ENCODE measurements at regions not wholly inside any gene's neighbourhood (a gene's known extent, or its start where the extent isn't known, plus 50 kb on each side); places are given as distances from the start of the nearest gene placed in this dataset.

- ATAC-seq (no peak), DNase-seq (ENCODE audit: low read depth, low spot score) (no peak)
- Histone ChIP-seq H3K4me3 (ENCODE audit: low read depth in 2 of 2, low read length in 2 of 2) (no peak overlapping the region), H3K27ac (ENCODE audit: low read length) (no peak overlapping the region), H3K9me3 (ENCODE audit: control insufficient read depth, insufficient read depth, low read depth, low read length) (no peaks in the 10 kb centered on the region), H3K36me3 (ENCODE audit: control insufficient read depth, insufficient read depth, low read length) (no peaks in the 10 kb centered on the region), H3K4me1 (ENCODE audit: control insufficient read depth, insufficient read depth, low read length) (no peaks in the 10 kb centered on the region), H3K27me3 (ENCODE audit: control insufficient read depth, insufficient read depth, low read length) (no peaks in the 10 kb centered on the region)
- intact Hi-C loops (cut with micrococcal nuclease; ENCODE audit: unreplicated experiment) (no loop called here), in situ Hi-C loops (cut with HindIII; ENCODE audit: low pct_unique_long_range_greater_than_20kb, low sequenced_read_pairs) (no loop called here)
- CTCF ChIA-PET, result interaction anchor here (0.6 kb wide), 1 partner anchor 331 kb away, joined by 3 read pairs; no protein-coding TSS in a partner anchor
- POLR2A ChIA-PET, result no interaction called here
- no peak for TF ChIP-seq SIN3A (IDR thresholded peaks at IDR 0.05; ENCODE audit: borderline replicate concordance, insufficient read depth, low read depth, low read length)
- no peak for TF ChIP-seq REST (IDR thresholded peaks at IDR 0.05; ENCODE audit: insufficient read depth in 1 of 2, low read depth in 2 of 2, low read length in 1 of 2)
- TF ChIP-seq POLR2AphosphoS5 (IDR thresholded peaks at IDR 0.05; ENCODE audit: low read depth, low read length), result no peak
- TF ChIP-seq TCF7L2 (IDR thresholded peaks at IDR 0.05; ENCODE audit: low read depth, low read length), result no peak
- TF ChIP-seq, protein P1, sequence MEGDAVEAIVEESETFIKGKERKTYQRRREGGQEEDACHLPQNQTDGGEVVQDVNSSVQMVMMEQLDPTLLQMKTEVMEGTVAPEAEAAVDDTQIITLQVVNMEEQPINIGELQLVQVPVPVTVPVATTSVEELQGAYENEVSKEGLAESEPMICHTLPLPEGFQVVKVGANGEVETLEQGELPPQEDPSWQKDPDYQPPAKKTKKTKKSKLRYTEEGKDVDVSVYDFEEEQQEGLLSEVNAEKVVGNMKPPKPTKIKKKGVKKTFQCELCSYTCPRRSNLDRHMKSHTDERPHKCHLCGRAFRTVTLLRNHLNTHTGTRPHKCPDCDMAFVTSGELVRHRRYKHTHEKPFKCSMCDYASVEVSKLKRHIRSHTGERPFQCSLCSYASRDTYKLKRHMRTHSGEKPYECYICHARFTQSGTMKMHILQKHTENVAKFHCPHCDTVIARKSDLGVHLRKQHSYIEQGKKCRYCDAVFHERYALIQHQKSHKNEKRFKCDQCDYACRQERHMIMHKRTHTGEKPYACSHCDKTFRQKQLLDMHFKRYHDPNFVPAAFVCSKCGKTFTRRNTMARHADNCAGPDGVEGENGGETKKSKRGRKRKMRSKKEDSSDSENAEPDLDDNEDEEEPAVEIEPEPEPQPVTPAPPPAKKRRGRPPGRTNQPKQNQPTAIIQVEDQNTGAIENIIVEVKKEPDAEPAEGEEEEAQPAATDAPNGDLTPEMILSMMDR (IDR thresholded peaks at IDR 0.05), result no peak
- BruUV-seq (replicated peaks), result no TSS peak
Measured at GRCh38 chr22:49301398-49302149, 526.1 kb downstream of the BRD1 start.

DNA sequence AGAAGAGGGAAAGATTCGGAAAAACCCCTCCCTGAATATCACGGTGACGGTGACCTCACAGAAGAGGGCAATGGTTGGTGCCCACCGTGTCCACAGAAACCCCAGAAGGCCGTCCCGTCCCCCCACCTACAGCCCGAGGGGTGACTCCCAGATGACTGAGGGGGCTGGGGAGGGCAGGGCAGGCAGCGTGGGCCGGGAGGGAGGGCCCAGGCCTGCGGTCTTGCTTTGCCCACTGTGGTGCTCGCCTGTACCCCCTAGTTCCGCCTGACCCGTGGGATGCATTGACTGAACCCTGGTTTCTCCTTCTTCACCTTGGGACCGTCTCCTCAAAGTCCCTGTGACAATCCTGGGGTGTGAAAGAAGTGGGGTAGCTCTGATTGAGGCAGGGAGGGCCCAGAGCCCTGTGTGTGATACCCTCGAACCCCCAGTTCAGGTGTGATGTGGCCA lies 526.7 kb downstream of the BRD1 start:
- H3K4me1 ChIP-seq (ENCODE audit: control insufficient read depth, insufficient read depth, low read length), result no peaks in the 10 kb centered on the region
- no peaks in the 10 kb centered on the region for H3K27me3 ChIP-seq (ENCODE audit: control insufficient read depth, insufficient read depth, low read length)
- ChIA-PET POLR2A (no interaction called here), CTCF (no interaction called here)
- H3K4me3 ChIP-seq (ENCODE audit: low read depth in 2 of 2, low read length in 2 of 2), result no peak overlapping the region
- ATAC-seq, result no peak
- no peak overlapping the region for H3K27ac ChIP-seq (ENCODE audit: low read length)
- intact Hi-C loops (cut with micrococcal nuclease; ENCODE audit: unreplicated experiment) (no loop called here), in situ Hi-C loops (cut with HindIII; ENCODE audit: low pct_unique_long_range_greater_than_20kb, low sequenced_read_pairs) (no loop called here)
- no TSS peak for BruUV-seq (replicated peaks)
- no peaks in the 10 kb centered on the region for H3K36me3 ChIP-seq (ENCODE audit: control insufficient read depth, insufficient read depth, low read length)
- no peak for TF ChIP-seq POLR2AphosphoS5 (IDR thresholded peaks at IDR 0.05; ENCODE audit: low read depth, low read length)
- no peak for TF ChIP-seq SIN3A (IDR thresholded peaks at IDR 0.05; ENCODE audit: borderline replicate concordance, insufficient read depth, low read depth, low read length)
- TF ChIP-seq TCF7L2 (IDR thresholded peaks at IDR 0.05; ENCODE audit: low read depth, low read length), result no peak
- TF ChIP-seq, protein P1 (IDR thresholded peaks at IDR 0.05), result no peak
- no peak for TF ChIP-seq REST (IDR thresholded peaks at IDR 0.05; ENCODE audit: insufficient read depth in 1 of 2, low read depth in 2 of 2, low read length in 1 of 2)
- no peaks in the 10 kb centered on the region for H3K9me3 ChIP-seq (ENCODE audit: control insufficient read depth, insufficient read depth, low read depth, low read length)
- DNase-seq (ENCODE audit: low read depth, low spot score), result no peak

Measured in Panc1 (cell line).